Right lung (tissue), 2 donors: ENCODE measurements at regions not wholly inside any gene's neighbourhood (a gene's known extent, or its start where the extent isn't known, plus 50 kb on each side); places are given as distances from the start of the nearest gene placed in this dataset.
"Not testable (repeated sequence)": the region's sequence is repeated elsewhere in the genome, so short reads cannot be mapped to it uniquely, and the experiment has no call there.

ENCODE experiments used
- DNase-seq, 2 donors: peaks; one replicate each; pipeline ENCODE4 v3.0.0-alpha.2; 2013

DNA sequence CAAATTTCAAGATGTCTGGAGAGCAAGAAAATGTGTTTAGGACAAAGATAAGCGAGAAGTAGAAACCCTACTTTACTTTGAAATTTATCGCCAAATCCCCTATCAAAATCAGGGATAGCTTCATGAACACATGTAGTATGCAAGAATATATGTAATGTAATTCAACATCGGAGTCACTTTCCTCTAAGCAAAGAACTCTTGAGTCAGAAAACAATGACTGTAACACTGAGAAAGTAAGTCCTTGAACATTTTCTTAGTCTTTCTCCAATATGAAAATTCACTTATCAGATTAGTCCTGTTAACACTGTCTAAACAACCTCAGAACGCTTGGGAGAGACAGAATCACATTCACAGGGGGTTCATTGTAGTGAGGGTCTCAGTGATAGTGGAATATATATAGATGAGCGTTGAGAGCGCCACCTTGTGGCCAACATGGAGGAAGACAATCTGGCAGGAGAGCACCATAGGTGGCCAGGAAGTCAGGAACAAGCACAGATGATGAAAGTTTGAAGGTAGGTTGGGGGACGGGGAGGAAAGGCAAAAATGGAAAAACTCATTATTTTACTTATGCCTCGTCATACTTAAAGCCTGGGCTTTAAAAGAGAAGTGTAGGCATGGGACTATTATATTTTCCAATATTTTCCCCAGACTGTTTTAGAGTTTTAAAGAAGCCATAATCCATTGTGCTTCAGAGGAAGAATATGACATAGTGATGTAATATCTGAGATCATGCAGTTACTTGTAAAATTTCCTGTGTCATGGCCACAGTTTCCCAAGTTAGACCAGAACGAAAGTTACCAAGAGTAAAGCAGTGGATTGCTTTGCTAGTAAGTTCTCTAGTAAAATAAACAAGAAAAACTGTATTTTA lies 115.5 kb upstream of the GNAI1 start:
- DNase-seq = peak; percentile 57 to 64

DNA sequence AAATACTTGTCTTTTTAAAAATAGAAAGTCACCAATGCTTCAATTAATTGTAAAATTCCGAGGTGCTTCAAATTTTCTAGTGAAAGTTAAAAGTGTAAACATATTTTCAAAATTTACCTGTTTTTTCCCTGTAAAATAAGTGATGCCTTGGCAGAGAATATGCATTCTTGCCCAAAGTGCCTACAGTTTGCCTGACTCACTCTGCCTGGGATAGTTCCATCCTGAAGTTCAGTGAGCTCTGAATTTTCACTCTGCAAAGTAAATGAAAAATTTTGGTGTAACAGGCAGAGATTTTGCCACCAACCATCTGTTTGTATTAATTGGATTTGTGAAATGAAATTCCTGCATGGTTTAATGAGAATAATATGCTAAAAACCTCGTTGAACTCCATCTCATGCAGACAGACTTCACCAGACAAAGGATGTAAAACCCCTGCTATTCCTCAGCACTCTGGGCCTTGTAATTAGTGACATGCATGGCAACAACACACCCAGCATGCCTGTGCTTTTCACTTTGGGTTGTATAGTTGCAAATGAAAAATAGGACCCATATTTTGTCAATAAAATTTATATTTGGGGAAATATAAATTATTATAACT lies 117.4 kb upstream of the GNAI1 start:
- DNase-seq = no peak

- no peak for DNase-seq
Measured at GRCh38 chr7:80014511-80014910, 120.1 kb upstream of the GNAI1 start.

DNA sequence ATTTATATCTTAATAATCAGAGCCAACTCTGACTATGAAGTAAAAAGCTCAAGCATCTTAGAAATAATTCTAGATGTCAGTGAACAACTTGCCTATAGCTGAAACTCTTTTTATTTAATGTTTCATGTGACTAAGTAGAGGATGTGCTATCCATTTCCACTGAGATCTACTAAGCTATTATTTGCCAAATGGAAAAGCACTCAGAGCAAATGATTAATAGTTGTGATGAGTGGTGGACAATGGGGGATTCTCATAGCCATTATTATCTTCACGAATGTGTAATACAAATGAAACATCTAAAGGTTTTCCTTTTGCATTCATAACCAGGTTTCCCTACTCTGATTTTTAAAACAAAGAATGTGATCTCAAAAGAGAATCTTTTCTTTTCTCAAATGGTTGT lies 126.6 kb upstream of the GNAI1 start:
- DNase-seq = no peak

DNA sequence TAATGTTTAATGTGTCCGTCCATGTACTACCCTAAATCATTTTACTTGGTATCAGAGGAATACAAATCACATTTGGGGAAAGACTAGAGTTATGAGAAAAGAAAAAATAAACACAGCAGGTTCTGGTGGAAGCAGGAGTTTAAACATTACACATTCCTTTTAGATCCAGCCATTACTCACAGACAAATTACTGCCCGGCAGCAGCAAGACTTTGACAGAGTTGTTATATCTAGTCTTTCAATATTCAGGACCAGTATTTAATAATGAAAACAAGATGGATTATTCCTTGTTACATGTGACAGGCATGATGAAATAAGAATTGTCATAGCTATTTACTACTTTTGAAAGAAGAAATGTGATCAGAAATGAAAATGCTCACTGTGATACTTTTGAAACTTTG lies 131.8 kb upstream of the GNAI1 start:
- DNase-seq = no peak

DNA sequence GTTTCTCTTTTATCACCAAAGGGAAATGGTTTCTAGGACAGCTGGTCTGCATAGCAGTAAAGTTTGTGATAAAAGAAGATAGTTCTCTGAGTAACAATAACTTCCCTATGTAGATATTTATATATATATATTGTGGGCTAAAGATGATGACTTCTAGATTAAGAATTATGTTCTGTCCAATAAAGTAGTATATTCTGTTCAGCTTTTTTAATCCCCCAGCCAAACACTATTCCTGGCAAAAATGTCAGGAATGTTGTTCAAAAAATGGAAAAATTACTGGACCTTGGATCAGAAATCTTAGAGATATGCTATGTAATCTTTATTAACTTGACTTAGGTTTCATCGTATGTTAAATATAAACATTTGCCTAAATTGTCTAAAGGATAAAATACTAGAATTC lies 136.3 kb upstream of the GNAI1 start:
- no peak for DNase-seq

DNA sequence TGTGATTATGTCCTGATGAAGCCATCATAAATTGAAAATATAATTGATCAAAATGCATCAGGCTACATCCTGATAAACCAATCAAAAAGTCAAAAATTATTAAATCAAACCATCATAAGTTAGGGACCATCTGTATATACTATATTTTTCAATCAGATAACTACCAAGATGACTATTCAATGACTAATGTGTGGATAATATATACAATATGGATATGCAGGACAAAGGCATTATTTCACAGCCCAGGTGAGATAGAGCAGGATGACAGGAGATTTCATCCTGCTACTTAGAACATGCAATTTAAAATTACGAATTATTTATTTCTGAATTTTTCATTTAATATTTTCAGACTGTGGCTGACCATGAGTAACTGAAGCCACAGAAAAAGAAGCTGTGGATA lies 137.3 kb upstream of the GNAI1 start:
- DNase-seq = no peak

DNA sequence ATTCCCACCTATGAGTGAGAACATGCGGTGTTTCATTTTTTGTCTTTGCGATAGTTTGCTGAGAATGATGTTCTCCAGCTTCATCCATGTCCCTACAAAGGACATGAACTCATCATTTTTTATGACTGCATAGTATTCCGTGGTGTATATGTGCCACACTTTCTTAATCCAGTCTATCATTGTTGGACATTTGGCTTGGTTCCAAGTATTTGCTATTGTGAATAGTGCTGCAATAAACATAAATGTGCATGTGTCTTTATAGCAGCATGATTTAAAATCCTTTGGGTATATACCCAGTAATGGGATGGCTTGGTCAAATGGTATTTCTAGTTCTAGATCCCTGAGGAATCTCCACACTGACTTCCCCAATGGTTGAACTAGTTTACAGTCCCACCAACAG lies 138.9 kb upstream of the GNAI1 start:
- not testable (repeated sequence) for DNase-seq

DNA sequence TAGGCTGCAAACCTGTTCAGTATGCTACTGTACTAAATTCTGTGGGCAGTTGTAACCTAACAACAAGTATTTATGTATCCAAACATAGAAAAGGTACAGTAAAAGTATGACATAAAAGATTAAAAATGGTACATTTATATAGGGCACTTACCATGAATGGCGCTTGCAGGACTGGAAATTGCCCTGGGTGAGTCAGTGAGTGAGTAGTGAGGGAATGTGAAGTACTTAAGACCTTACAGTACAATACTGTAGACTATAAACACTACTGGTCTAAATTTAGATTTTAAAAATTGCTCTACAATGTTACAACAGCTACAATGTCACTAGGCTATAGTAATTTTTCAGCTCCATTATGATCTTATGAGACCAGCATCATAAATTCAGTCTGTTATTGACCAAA lies 146.0 kb upstream of the GNAI1 start:
- DNase-seq = no peak

GRCh38 chr7:79984210-79984609 lies 150.4 kb upstream of the GNAI1 start:
- no peak for DNase-seq

DNA sequence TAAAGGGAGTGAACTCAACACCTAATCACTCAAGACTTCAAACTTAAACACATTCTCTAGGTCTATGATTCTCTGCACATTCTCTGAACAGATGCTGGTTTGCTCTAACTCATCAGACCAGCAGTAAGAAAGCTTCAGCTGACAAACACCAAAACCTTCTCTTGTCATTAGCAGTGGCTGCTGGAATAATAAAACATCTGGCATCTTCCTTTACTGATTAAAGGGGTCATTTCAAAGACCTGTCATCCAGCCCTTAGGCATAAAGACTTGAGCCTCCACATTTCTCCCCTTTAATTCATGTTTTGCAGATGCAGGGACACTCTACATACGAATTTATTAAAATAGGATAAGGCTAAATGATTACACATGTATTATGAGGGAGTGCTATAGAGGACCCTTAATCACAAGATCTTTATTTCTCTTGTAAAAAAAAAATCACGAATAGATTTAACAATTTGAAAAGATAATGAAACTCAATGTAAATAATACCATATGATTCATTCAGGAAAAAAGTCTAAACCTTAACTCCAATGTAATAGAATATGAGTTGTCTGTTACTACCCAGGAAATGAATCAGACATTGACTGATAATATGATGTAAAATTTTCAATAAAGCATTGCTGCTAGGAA lies 152.4 kb upstream of the GNAI1 start:
- peak; percentile 31 to 42 for DNase-seq

DNA sequence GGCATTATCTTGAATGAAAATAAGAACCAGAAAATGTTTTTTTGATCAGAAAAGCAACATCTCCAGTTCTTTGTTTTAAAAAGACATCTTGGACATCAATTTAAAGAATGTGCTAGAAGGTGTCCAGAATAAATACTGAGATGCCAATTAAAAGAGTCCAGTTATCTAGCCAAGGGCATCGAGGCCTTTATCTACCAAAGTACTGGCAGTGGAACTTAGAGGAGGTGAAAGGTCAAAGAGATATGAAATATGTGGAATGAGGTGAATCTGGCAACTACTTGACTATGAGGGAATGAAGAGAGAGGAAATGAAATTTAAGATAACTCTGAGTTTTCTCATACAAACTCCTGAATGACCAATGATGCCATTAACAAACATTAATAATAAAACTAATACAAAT lies 154.3 kb upstream of the GNAI1 start:
- no peak for DNase-seq

DNA sequence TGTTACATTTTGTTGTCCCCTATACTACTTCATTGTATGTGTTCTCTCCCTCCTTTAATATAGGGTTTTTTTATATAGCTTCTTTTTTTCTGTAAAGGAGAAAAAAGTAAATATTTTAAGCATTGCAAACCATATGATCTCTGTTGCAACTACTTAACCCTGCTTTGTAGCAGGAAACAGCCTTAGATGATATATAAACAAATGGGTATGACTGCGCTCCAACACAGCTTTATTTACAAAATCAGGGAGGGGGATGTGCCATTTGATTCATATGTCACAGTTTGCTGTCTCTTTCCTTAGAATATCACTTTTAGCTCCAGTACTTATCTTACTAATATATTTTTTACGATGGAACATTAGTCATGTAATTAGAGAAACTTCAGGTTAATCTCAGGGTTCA lies 155.2 kb upstream of the GNAI1 start:
- peak; percentile 28 to 33 for DNase-seq

GRCh38 chr7:79977481-79977880 lies 157.2 kb upstream of the GNAI1 start:
- DNase-seq = no peak

GRCh38 chr7:79976711-79977020 lies 158.0 kb upstream of the GNAI1 start:
- DNase-seq = not testable (repeated sequence)

- DNase-seq = not testable (repeated sequence)
Measured at GRCh38 chr7:79975986-79976710, 158.5 kb upstream of the GNAI1 start.

GRCh38 chr7:79973455-79973854 lies 161.2 kb upstream of the GNAI1 start:
- no peak for DNase-seq

- no peak for DNase-seq
Measured at GRCh38 chr7:79971058-79971457, 163.6 kb upstream of the GNAI1 start.

- no peak for DNase-seq
Measured at GRCh38 chr7:79968894-79969293, 165.7 kb upstream of the GNAI1 start.

- DNase-seq = no peak
Measured at GRCh38 chr7:79968077-79968648, 166.5 kb upstream of the GNAI1 start.

GRCh38 chr7:79965946-79966345 lies 168.7 kb upstream of the GNAI1 start:
- no peak for DNase-seq

DNA sequence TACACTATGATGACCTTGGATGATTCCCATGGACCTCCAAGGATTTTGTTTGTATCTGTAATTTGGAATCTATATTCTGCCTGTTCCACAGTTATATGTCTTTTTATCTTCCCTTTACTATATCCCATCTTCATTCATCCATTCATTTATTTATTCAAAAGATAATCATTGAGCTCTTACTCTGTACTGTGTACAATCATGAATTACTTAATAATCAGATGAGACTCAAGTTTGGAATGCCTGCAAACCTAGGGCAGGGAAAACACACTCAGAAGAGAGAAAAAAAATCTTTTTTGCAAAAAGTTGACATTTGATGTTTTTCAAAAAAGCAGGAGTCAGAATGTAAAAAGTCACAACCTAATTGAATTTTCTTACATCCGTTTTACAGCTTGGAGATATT lies 170.2 kb upstream of the GNAI1 start:
- DNase-seq = no peak
